Cardiac muscle cell (in vitro differentiated cells and primary cell): ENCODE measurements at regions not wholly inside any gene's neighbourhood (a gene's known extent, or its start where the extent isn't known, plus 50 kb on each side); places are given as distances from the start of the nearest gene placed in this dataset.

Experiments
- DNase-seq, 2 donors: peaks; one replicate each; pipeline versions ENCODE4 v3.0.0 to v3.0.0-alpha.2; 2010 to 2017; ENCODE audit warnings: low read depth in 1 of 2, low spot score in 1 of 2
- H3K27ac ChIP-seq: fragments of 200-600 bp; sonication (generic); 2 replicates; pipeline ENCODE4 v1.5.1; 2016
- H3K27me3 ChIP-seq: fragments of 200-600 bp; sonication (generic); 2 replicates; pipeline ENCODE4 v1.6.0; 2016; ENCODE audit warnings: control low read depth
- H3K36me3 ChIP-seq: fragments of 200-600 bp; sonication (generic); 2 replicates; pipeline ENCODE4 v1.5.1; 2016; ENCODE audit warnings: control low read depth
- H3K4me1 ChIP-seq: fragments of 200-600 bp; sonication (generic); 2 replicates; pipeline ENCODE4 v1.8.1; 2017; ENCODE audit warnings: low read depth, mild to moderate bottlenecking, mixed run types
- H3K4me3 ChIP-seq: fragments of 200-600 bp; sonication (generic); 2 replicates; pipeline ENCODE4 v1.5.1; 2016; ENCODE audit warnings: mild to moderate bottlenecking
- H3K9me3 ChIP-seq: fragments of 200-600 bp; sonication (generic); 2 replicates; pipeline ENCODE4 v1.5.1; 2017; ENCODE audit warnings: low read depth, mild to moderate bottlenecking, control low read depth
- TF ChIP-seq, protein P1 (sequence below): IDR thresholded peaks from 2 replicates; pipeline ENCODE4 v1.5.1; 2012; ENCODE audit warnings: low read depth, mild to moderate bottlenecking, low read length

- no peak for DNase-seq
- no peaks in the 10 kb centered on the region for H3K9me3 ChIP-seq
- TF ChIP-seq, protein P1, sequence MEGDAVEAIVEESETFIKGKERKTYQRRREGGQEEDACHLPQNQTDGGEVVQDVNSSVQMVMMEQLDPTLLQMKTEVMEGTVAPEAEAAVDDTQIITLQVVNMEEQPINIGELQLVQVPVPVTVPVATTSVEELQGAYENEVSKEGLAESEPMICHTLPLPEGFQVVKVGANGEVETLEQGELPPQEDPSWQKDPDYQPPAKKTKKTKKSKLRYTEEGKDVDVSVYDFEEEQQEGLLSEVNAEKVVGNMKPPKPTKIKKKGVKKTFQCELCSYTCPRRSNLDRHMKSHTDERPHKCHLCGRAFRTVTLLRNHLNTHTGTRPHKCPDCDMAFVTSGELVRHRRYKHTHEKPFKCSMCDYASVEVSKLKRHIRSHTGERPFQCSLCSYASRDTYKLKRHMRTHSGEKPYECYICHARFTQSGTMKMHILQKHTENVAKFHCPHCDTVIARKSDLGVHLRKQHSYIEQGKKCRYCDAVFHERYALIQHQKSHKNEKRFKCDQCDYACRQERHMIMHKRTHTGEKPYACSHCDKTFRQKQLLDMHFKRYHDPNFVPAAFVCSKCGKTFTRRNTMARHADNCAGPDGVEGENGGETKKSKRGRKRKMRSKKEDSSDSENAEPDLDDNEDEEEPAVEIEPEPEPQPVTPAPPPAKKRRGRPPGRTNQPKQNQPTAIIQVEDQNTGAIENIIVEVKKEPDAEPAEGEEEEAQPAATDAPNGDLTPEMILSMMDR: no peak
- no peak overlapping the region for H3K4me3 ChIP-seq
- H3K27ac ChIP-seq: no peak overlapping the region
- H3K4me1 ChIP-seq: no peaks in the 10 kb centered on the region
- no peaks in the 10 kb centered on the region for H3K36me3 ChIP-seq
- no peaks in the 10 kb centered on the region for H3K27me3 ChIP-seq
These were observed 63.8 kb upstream of the GATB start for GRCh38 chr4:151824656-151825055.

- no peak for DNase-seq
- no peaks in the 10 kb centered on the region for H3K9me3 ChIP-seq
- TF ChIP-seq, protein P1: no peak
- no peaks in the 10 kb centered on the region for H3K36me3 ChIP-seq
- no peaks in the 10 kb centered on the region for H3K4me1 ChIP-seq
- no peak overlapping the region for H3K27ac ChIP-seq
- H3K27me3 ChIP-seq: no peaks in the 10 kb centered on the region
- no peak overlapping the region for H3K4me3 ChIP-seq
These were observed 61.5 kb upstream of the GATB start for GRCh38 chr4:151822331-151822730.

DNA sequence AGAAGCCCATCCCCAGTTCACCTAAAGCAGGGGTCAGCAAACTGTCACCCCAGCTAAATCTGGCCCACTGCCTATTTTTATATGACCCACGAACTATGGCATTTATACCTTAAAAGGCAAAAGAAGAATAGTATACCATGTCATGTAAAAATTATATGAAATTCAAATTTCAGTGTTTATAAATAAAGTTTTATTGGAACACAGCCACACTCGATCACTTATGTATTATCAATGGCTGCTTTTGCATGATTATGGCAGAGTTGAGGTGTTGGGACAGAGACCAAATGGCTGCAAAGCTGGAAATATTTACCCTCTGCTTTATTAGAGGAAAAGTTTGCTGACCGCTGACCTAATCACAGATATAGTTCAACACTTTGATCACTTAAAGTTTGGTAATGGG lies 59.2 kb upstream of the GATB start:
- Histone ChIP-seq H3K36me3 (no peaks in the 10 kb centered on the region), H3K27ac (no peak overlapping the region), H3K9me3 (no peaks in the 10 kb centered on the region), H3K27me3 (no peaks in the 10 kb centered on the region), H3K4me3 (no peak overlapping the region), H3K4me1 (no peaks in the 10 kb centered on the region)
- no peak for DNase-seq
- TF ChIP-seq, protein P1: no peak

- no peaks in the 10 kb centered on the region for H3K9me3 ChIP-seq
- H3K27ac ChIP-seq: no peak overlapping the region
- H3K4me1 ChIP-seq: peaks cover 25% of the 10 kb centered on the region
- no peaks in the 10 kb centered on the region for H3K36me3 ChIP-seq
- no peaks in the 10 kb centered on the region for H3K27me3 ChIP-seq
- H3K4me3 ChIP-seq: no peak overlapping the region
- DNase-seq: no peak
- TF ChIP-seq, protein P1: no peak
These were observed 50.6 kb upstream of the GATB start for GRCh38 chr4:151811403-151811802.
